ENCODE measurements at regions not wholly inside any gene's neighbourhood (a gene's known extent, or its start where the extent isn't known, plus 50 kb on each side); places are given as distances from the start of the nearest gene placed in this dataset.

- TF ChIP-seq, protein P1, sequence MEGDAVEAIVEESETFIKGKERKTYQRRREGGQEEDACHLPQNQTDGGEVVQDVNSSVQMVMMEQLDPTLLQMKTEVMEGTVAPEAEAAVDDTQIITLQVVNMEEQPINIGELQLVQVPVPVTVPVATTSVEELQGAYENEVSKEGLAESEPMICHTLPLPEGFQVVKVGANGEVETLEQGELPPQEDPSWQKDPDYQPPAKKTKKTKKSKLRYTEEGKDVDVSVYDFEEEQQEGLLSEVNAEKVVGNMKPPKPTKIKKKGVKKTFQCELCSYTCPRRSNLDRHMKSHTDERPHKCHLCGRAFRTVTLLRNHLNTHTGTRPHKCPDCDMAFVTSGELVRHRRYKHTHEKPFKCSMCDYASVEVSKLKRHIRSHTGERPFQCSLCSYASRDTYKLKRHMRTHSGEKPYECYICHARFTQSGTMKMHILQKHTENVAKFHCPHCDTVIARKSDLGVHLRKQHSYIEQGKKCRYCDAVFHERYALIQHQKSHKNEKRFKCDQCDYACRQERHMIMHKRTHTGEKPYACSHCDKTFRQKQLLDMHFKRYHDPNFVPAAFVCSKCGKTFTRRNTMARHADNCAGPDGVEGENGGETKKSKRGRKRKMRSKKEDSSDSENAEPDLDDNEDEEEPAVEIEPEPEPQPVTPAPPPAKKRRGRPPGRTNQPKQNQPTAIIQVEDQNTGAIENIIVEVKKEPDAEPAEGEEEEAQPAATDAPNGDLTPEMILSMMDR (IDR thresholded peaks at IDR 0.05) = no peak
- TF ChIP-seq POLR2A (IDR thresholded peaks at IDR 0.05) = no peak
Observed at GRCh38 chr15:67930720-67931119, 90.9 kb upstream of the RNU6-1 start.
